Loucy (cell line): ENCODE measurements at regions not wholly inside any gene's neighbourhood (a gene's known extent, or its start where the extent isn't known, plus 50 kb on each side); places are given as distances from the start of the nearest gene placed in this dataset.

Experiments
- H2AFZ ChIP-seq: fragments of 200-600 bp; sonication (generic); 2 replicates; pipeline ENCODE4 v1.6.0; 2016; ENCODE audit warnings: antibody characterized with exemption, mild to moderate bottlenecking, low read length, moderate library complexity
- H3F3A ChIP-seq: fragments of 200-600 bp; 2 replicates; pipeline ENCODE4 v1.6.0; 2016; ENCODE audit warnings: antibody characterized with exemption, low read depth, mild to moderate bottlenecking
- H3K27me3 ChIP-seq: fragments of 200-600 bp; sonication (generic); 2 replicates; pipeline ENCODE4 v1.6.1; 2014; ENCODE audit warnings: low read length, mild to moderate bottlenecking; ENCODE audit not compliant: insufficient read depth, poor library complexity, severe bottlenecking
- H3K36me3 ChIP-seq: fragments of 200-600 bp; sonication (generic); 2 replicates; pipeline ENCODE4 v1.6.1; 2016; ENCODE audit warnings: low read length; ENCODE audit not compliant: insufficient read depth
- H3K4me1 ChIP-seq: fragments of 200-600 bp; sonication (generic); 2 replicates; pipeline ENCODE4 v1.5.1; 2014; ENCODE audit warnings: low read length, mild to moderate bottlenecking; ENCODE audit not compliant: insufficient read depth, poor library complexity, severe bottlenecking
- H3K4me2 ChIP-seq: fragments of 200-600 bp; sonication (generic); 2 replicates; pipeline ENCODE4 v1.6.0; 2014; ENCODE audit warnings: antibody characterized with exemption, low read length, low read depth, mild to moderate bottlenecking; ENCODE audit not compliant: poor library complexity, severe bottlenecking
- H3K4me3 ChIP-seq: fragments of 200-600 bp; sonication (generic); 2 replicates; pipeline ENCODE4 v1.5.1; 2014; ENCODE audit warnings: low read length, mild to moderate bottlenecking, mixed read lengths; ENCODE audit not compliant: poor library complexity, severe bottlenecking
- H3K79me2 ChIP-seq: fragments of 200-600 bp; sonication (generic); 2 replicates; pipeline ENCODE4 v1.6.1; 2014; ENCODE audit warnings: low read length; ENCODE audit not compliant: insufficient read depth
- H3K9ac ChIP-seq: fragments of 200-600 bp; sonication (generic); 2 replicates; pipeline ENCODE4 v1.6.0; 2014; ENCODE audit warnings: mild to moderate bottlenecking, low read depth, low read length, moderate library complexity; ENCODE audit not compliant: poor library complexity, severe bottlenecking
- H3K9me2 ChIP-seq: fragments of 200-600 bp; sonication (generic); replicated peaks from 2 replicates; pipeline ENCODE4 v1.6.1; 2016; ENCODE audit warnings: low read depth, low read length, mixed read lengths
- H3K9me3 ChIP-seq: fragments of 200-600 bp; sonication (generic); 2 replicates; pipeline ENCODE4 v1.6.1; 2014; ENCODE audit warnings: mild to moderate bottlenecking, antibody characterized with exemption, low read length, low read depth; ENCODE audit not compliant: insufficient read depth
- H4K20me1 ChIP-seq: fragments of 200-600 bp; sonication (generic); 2 replicates; pipeline ENCODE4 v1.6.0; 2014; ENCODE audit warnings: antibody characterized with exemption, low read length, mild to moderate bottlenecking; ENCODE audit not compliant: insufficient read depth, poor library complexity, severe bottlenecking
- CTCF ChIP-seq: fragments of 200-600 bp; sonication (generic); conservative IDR thresholded peaks from 2 replicates; pipeline ENCODE4 v1.5.1; 2014; ENCODE audit warnings: mild to moderate bottlenecking, antibody characterized with exemption, low read length
- EZH2phosphoT487 ChIP-seq: fragments of 200-600 bp; IDR thresholded peaks from 2 replicates; pipeline ENCODE4 v1.6.1; 2018; ENCODE audit warnings: antibody characterized with exemption, mild to moderate bottlenecking, moderate library complexity, borderline replicate concordance

GRCh38 chr2:187985923-187986322 is 305.8 kb upstream of the GULP1 start:
- H3K4me3 ChIP-seq, result no peak overlapping the region
- no peak overlapping the region for H3K9ac ChIP-seq
- H3F3A ChIP-seq, result peaks cover 6% of the 10 kb centered on the region
- no peaks in the 10 kb centered on the region for H3K79me2 ChIP-seq
- H3K4me2 ChIP-seq, result peak overlapping the region; percentile 24
- H4K20me1 ChIP-seq, result no peaks in the 10 kb centered on the region
- no peaks in the 10 kb centered on the region for H3K36me3 ChIP-seq
- H3K4me1 ChIP-seq, result peaks cover 70% of the 10 kb centered on the region
- no peaks in the 10 kb centered on the region for H3K9me2 ChIP-seq
- 0 out of 2 replicates have a peak overlapping the region, but pooled peaks have one; percentile 1 for H2AFZ ChIP-seq
- TF ChIP-seq CTCF (no peak), EZH2phosphoT487 (no peak)
- no peaks in the 10 kb centered on the region for H3K9me3 ChIP-seq
- H3K27me3 ChIP-seq, result no peaks in the 10 kb centered on the region

GRCh38 chr2:187986390-187987105 is 305.1 kb upstream of the GULP1 start:
- Histone ChIP-seq H4K20me1 (no peaks in the 10 kb centered on the region), H2AFZ (0 out of 2 replicates have a peak overlapping the region, but pooled peaks have one; percentile 1), H3K9me3 (no peaks in the 10 kb centered on the region), H3K36me3 (no peaks in the 10 kb centered on the region), H3K4me2 (no peak overlapping the region), H3K4me1 (peaks cover 76% of the 10 kb centered on the region), H3K79me2 (no peaks in the 10 kb centered on the region), H3K27me3 (no peaks in the 10 kb centered on the region), H3K9me2 (no peaks in the 10 kb centered on the region), H3K4me3 (no peak overlapping the region), H3K9ac (no peak overlapping the region), H3F3A (peaks cover 6% of the 10 kb centered on the region)
- TF ChIP-seq CTCF (no peak), EZH2phosphoT487 (no peak)

GRCh38 chr2:187988348-187988747 is 303.3 kb upstream of the GULP1 start:
- no peak for TF ChIP-seq EZH2phosphoT487
- TF ChIP-seq CTCF, result no peak
- Histone ChIP-seq H4K20me1 (no peaks in the 10 kb centered on the region), H3F3A (peaks cover 6% of the 10 kb centered on the region), H3K9ac (no peak overlapping the region), H3K9me2 (no peaks in the 10 kb centered on the region), H3K4me1 (peaks cover 78% of the 10 kb centered on the region), H3K79me2 (no peaks in the 10 kb centered on the region), H2AFZ (no peak overlapping the region), H3K36me3 (no peaks in the 10 kb centered on the region), H3K4me2 (no peak overlapping the region), H3K4me3 (no peak overlapping the region), H3K9me3 (no peaks in the 10 kb centered on the region), H3K27me3 (no peaks in the 10 kb centered on the region)
